Body of pancreas (tissue), 4 donors: ENCODE measurements at regions not wholly inside any gene's neighbourhood (a gene's known extent, or its start where the extent isn't known, plus 50 kb on each side); places are given as distances from the start of the nearest gene placed in this dataset.

Experiments
- ATAC-seq: fragments of 150-250 bp; one replicate; pipeline ENCODE4 v1.9.1; 2016
- DNase-seq, 4 donors: peaks; one replicate each; pipeline ENCODE4 v3.0.0-alpha.2; 2019
- H3K27ac ChIP-seq, 4 donors: fragments of 200-600 bp; sonication (generic); 1 replicate in 3 of 4; 2 replicates in 1 of 4; pipeline versions ENCODE4 v1.5.1 to v1.6.1; 2016 to 2019; ENCODE audit warnings: mild to moderate bottlenecking in 1 of 4, mixed read lengths in 1 of 4, moderate library complexity in 1 of 4
- H3K27me3 ChIP-seq, 2 donors: fragments of 200-600 bp; sonication (generic); one replicate each; pipeline ENCODE4 v1.6.0; 2016; ENCODE audit warnings: mild to moderate bottlenecking in 1 of 2
- H3K36me3 ChIP-seq, 2 donors: fragments of 200-600 bp; sonication (generic); replicated peaks in 1 of 2; 2 replicates each; pipeline ENCODE4 v1.5.1; 2016; ENCODE audit warnings: low read depth in 2 of 2; ENCODE audit not compliant: insufficient read depth in 1 of 2
- H3K4me1 ChIP-seq: fragments of 200-600 bp; sonication (generic); one replicate; pipeline ENCODE4 v1.6.0; 2016
- H3K4me3 ChIP-seq, 2 donors: fragments of 200-600 bp; sonication (generic); 1 replicate in 1 of 2; 2 replicates in 1 of 2; pipeline ENCODE4 v1.5.1; 2016 to 2019
- H3K9me3 ChIP-seq, 3 donors: fragments of 200-600 bp; sonication (generic); 1 replicate in 2 of 3; 2 replicates in 1 of 3; pipeline ENCODE4 v1.5.1; 2016
- CTCF ChIP-seq, 7 experiments: fragments of 450-650 bp in 4 of 7; fragments of 200-600 bp in 3 of 7; sonication (generic) in 3 of 7; IDR thresholded peaks; one replicate each; pipeline ENCODE4 v1.5.1; 2016 to 2019; ENCODE audit warnings: antibody characterized with exemption in 7 of 7
- POLR2A ChIP-seq, 3 donors: fragments of 450-650 bp; IDR thresholded peaks; one replicate each; pipeline ENCODE4 v1.6.1; 2016; ENCODE audit warnings: antibody characterized with exemption in 3 of 3, mild to moderate bottlenecking in 2 of 3
- WGBS, 2 donors: methylation state at CpG; one replicate each; pipeline ENCODE4 v1.1.5; 2017; 5-methylcytosine and 5-hydroxymethylcytosine counted together
- intact Hi-C: fragments of 100-400 bp; cut with DNase I; formaldehyde crosslinking; loops from one replicate; pipeline ENCODE4 v1.15.1; 2023

DNA sequence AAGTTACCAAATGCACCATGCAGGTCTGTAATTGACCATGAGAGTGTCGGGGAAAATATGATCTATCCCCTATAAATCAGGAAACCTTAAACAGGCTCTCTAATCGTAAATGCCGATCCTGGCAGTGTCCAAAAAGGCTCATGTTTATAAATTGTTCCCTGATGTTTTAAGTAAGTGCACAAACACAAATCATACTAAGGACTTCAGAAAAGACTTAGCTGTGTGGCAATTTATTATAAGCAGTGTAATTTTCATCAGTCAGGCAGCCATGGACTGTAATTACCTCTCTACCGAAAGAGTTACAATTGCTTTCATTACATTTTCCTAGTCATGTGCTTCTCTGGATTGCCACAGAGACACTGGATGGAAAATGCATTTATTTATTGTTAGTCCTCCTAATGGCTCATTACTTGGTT is 73.4 kb upstream of the COX10 start:
- intact Hi-C loops = no loop called here

DNA sequence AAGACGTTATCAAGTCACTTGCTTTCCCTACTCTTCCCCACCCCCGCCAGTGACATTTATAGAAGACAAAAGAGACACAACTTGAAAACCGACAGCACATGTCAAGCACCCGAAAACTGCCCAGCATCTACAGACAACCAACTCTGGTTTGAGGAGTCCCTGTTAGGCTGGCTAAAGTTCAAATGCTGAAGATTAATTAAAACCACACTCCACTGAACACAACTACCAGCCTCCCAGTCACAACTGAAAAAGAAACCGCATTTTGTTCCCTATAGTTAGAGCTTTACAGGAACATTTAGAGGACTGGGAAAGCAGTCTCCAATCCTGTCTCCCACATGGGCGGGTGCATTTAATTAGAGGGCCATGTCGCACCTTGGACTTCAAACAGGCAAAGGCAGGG is 73.0 kb upstream of the COX10 start:
- TF ChIP-seq CTCF (IDR thresholded peaks at IDR 0.05) (no peak), POLR2A (IDR thresholded peaks at IDR 0.05) (no peak)
- Histone ChIP-seq H3K27ac (no peak overlapping the region), H3K36me3 (no peaks in the 10 kb centered on the region), H3K9me3 (no peaks in the 10 kb centered on the region), H3K27me3 (no peaks in the 10 kb centered on the region), H3K4me1 (no peaks in the 10 kb centered on the region), H3K4me3 (no peak overlapping the region)
- DNase-seq (no peak), ATAC-seq (no peak)
- 76 to 78% methylated on average over 7 of the region's 7 CpGs for WGBS, 2 donors
- intact Hi-C loops = no loop called here

More for the DNA sequence above, 73.4 kb upstream of the COX10 start:
- no peaks in the 10 kb centered on the region for H3K9me3 ChIP-seq
- no peak for DNase-seq
- no peaks in the 10 kb centered on the region for H3K36me3 ChIP-seq
- WGBS, 2 donors = 69 to 81% methylated on average over 4 of the region's 4 CpGs
- no peak overlapping the region for H3K27ac ChIP-seq
- H3K27me3 ChIP-seq = no peaks in the 10 kb centered on the region
- no peaks in the 10 kb centered on the region for H3K4me1 ChIP-seq
- no peak for TF ChIP-seq POLR2A (IDR thresholded peaks at IDR 0.05)
- no peak for TF ChIP-seq CTCF (IDR thresholded peaks at IDR 0.05)
- no peak for ATAC-seq
- no peak overlapping the region for H3K4me3 ChIP-seq

DNA sequence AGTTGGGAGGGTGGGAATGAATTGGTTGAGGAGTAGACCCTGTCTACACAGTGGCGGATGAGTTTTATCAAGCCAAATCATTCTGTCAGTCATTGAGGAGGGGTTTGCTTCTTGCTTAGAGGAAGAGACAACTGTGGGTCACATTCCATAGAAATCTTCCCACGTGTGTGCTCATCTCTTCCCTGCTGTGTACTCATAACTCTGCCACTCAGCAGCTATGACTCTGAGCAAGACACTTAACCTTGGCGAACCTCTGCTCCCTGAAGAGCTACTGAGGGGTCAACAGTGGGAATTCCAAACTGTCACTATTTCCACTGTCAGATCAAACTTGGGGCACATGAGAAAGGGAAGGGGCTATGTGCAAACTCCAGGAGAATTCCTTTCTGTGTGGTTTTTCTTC is 72.6 kb upstream of the COX10 start:
- ATAC-seq = no peak
- WGBS, 2 donors = 78 to 94% methylated on average over 3 of the region's 3 CpGs
- H3K27ac ChIP-seq = no peak overlapping the region
- TF ChIP-seq POLR2A (IDR thresholded peaks at IDR 0.05) (no peak), CTCF (IDR thresholded peaks at IDR 0.05) (no peak)
- no peaks in the 10 kb centered on the region for H3K9me3 ChIP-seq
- no peaks in the 10 kb centered on the region for H3K27me3 ChIP-seq
- DNase-seq = no peak
- intact Hi-C loops = no loop called here
- no peaks in the 10 kb centered on the region for H3K4me1 ChIP-seq
- H3K4me3 ChIP-seq = no peak overlapping the region
- no peaks in the 10 kb centered on the region for H3K36me3 ChIP-seq

GRCh38 chr17:14004927-14005620 is 64.2 kb upstream of the COX10 start:
- TF ChIP-seq CTCF (IDR thresholded peaks at IDR 0.05) (no peak), POLR2A (IDR thresholded peaks at IDR 0.05) (no peak)
- intact Hi-C loops = no loop called here
- no peaks in the 10 kb centered on the region for H3K27me3 ChIP-seq
- H3K9me3 ChIP-seq = no peaks in the 10 kb centered on the region
- no peak overlapping the region for H3K27ac ChIP-seq
- no peaks in the 10 kb centered on the region for H3K4me1 ChIP-seq
- 86 to 96% methylated on average over 2 of the region's 2 CpGs for WGBS, 2 donors
- H3K4me3 ChIP-seq = no peak overlapping the region
- H3K36me3 ChIP-seq = no peaks in the 10 kb centered on the region
- ATAC-seq (no peak), DNase-seq (no peak)
